ENCODE measurements at regions not wholly inside any gene's neighbourhood (a gene's known extent, or its start where the extent isn't known, plus 50 kb on each side); places are given as distances from the start of the nearest gene placed in this dataset.
"Not testable (repeated sequence)": the region's sequence is repeated elsewhere in the genome, so short reads cannot be mapped to it uniquely, and the experiment has no call there.

DNA sequence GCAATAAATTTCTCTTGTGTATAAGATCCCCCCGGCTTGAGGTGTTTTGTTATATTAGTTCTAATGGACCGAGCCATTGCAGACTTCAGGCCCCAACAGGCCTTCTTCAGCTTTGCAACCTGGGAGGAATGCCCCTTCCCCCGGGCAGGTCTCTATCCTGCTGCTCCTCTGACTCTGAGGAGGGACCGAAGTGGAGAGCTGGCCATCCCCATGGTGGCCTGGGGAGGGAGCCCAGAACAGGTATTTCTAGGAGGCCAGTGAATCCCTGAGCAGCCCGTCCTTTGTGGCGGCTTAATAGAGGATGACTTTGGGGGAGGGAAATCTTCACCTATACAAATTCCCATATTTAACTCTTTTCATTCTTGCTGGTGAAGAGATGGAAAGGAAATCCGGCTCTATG lies 715.8 kb upstream of the SOX11 start:
- no peak for DNase-seq (ENCODE audit: low read depth, low spot score)

DNA sequence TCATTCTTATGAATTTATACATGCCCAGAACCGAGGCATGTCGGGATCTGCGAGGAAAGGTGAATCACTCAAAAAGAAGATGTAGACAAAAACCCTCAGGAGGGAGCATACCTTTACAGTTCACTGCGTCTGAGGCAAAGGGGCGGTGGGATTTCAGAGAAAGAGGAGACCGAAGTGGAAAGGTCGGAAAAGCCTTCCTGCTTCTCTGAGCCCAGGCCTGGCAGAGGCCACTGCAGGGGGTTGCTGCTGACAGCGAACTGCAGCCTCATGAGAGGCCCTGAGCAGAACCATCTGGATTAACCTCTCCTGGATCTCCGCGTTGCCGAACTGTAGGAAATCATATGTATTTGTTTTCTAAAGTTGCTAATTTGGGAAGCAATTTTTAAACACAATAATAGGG lies 713.1 kb upstream of the SOX11 start:
- DNase-seq (ENCODE audit: low read depth, low spot score), result no peak

DNA sequence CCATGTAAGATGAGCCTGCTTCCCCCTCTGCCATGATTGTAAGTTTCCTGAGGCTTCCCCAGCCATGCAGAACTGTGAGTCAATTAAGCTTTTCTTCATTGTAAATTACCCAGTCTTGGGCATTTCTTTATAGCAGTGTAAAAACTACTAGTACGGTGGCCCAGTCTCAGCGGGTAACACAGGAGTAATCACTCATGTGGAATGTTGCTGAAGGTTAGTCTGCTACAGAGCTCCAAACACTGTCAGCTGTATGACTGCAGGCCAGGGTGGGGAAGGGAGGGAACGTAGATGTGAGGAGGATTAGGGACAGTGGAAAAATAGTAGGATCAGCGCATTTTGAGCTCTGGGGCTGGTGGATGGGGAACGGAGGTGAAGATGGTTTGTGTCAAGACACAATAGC lies 711.2 kb upstream of the SOX11 start:
- no peak for DNase-seq (ENCODE audit: low read depth, low spot score)

DNA sequence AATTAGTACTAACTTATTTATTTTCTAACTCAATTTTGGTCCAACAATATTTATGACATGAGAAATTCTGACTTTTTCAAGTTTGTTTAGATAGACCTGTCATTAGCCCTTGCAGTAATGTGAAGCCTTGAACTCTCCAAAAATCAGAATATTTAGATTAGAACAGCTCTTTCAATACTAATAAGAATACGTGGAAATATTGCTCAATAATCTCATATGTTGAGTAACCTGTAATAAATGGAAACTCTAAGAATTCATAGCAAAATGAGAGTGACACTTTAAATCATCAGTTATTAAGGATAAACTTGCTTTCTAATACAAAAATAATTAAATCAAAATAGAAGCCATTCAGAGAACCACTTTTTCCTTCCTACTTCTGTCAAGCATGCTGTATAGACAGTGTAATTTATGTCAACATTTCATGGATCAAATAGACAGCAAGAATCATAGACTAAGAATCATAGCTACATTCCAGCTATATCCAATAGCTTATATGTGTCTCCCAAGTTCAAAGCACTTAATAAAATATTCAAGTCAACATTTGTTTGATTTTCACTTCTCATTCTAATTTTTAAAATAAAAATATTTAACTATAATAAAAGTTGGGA lies 710.3 kb upstream of the SOX11 start:
- no peak for DNase-seq (ENCODE audit: low read depth, low spot score)

DNA sequence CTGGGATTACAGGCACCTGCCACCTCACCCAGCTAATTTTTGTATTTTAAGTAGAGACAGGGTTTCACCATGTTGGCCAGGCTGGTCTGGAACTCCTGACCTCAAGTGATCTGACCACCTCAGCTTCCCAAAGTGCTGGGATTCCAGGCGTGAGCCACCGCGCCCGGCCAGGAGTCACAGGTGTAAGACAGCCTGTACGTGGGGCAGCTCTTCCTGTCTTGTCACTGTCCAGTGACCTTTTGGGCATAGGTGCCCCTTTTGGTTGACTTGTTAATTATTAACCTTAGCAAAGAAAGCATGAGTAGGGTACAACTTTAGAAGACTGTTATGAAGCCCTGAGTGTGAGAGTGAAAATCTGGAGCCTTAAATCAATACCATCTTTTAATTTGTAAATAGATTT lies 703.7 kb upstream of the SOX11 start:
- DNase-seq (ENCODE audit: low read depth, low spot score), result not testable (repeated sequence)

DNA sequence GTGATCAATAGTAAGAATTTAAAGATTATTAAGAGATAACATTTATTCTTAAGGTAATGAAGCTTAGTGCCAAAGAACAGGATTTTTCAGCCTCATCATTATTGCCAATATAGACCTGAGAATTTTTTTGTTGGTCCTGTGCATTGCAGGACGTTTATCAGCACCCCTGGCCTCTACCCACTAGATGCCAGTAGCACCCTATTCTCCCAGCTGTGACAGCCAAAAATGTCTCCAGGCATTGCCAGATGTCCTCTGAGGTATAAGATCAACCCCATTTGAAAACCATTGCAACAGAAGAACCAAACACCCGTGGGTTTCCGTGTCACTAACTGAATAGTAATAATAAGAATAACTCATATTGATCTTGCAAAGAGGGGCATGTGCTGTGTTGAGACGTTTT lies 700.0 kb upstream of the SOX11 start:
- DNase-seq (ENCODE audit: low read depth, low spot score), result no peak

DNA sequence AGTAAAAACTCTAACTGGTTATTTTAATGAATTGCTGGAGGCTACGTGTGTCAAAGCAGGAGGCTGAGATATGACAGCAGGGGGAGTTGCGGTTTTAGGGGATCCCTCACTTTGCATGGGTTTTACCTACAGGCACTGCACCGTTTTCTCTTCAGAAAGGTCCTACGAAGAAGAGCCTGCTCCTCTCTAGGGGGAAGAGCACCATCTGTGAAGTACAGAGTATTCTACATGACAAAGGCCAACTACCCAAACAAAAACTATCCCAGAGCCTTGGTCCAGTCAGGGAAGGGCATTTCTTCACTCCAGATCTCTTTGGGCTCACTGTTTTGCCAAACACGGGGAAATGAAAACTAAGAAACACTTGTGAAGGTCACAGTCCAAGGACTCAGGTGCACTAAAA lies 696.7 kb upstream of the SOX11 start:
- no peak for DNase-seq (ENCODE audit: low read depth, low spot score)

DNA sequence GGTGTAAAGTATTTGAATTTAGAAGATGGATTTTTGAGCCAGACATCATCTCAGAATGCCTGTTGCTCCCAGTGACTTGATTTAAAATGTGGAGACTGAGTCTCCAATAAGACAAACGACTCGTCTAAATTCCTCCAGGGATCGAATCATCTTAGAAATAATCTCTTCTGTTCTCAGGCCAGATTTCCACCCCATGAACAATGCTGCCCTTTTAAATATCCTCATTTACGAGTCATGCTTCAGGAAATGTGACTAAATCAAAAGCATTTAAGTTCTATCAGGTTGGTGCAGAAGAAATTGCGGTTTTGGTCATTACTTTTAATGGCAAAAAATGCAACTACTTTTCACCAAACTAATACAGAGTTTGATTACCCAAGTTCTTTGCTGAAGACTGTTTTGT lies 684.6 kb upstream of the SOX11 start:
- DNase-seq (ENCODE audit: low read depth, low spot score), result no peak

DNA sequence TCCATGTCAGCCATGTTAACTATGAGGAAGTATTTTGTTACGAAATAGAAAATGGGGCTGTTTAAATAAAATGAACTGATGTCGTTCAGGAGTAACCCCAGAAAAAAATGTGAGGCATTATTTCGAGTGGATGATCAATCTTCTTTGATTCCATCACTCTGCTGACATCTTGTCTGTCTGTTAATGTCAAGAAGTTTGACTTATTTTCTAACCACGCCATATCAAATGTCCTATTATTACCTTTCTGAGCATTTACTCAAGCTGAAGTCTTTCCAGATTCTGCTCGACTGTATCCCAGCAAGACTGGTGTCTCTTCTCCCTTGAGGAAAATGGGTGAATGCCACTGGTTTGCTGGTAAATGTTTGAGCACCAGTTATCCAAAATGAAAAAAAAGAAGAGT lies 672.9 kb upstream of the SOX11 start:
- no peak for DNase-seq (ENCODE audit: low read depth, low spot score)

DNA sequence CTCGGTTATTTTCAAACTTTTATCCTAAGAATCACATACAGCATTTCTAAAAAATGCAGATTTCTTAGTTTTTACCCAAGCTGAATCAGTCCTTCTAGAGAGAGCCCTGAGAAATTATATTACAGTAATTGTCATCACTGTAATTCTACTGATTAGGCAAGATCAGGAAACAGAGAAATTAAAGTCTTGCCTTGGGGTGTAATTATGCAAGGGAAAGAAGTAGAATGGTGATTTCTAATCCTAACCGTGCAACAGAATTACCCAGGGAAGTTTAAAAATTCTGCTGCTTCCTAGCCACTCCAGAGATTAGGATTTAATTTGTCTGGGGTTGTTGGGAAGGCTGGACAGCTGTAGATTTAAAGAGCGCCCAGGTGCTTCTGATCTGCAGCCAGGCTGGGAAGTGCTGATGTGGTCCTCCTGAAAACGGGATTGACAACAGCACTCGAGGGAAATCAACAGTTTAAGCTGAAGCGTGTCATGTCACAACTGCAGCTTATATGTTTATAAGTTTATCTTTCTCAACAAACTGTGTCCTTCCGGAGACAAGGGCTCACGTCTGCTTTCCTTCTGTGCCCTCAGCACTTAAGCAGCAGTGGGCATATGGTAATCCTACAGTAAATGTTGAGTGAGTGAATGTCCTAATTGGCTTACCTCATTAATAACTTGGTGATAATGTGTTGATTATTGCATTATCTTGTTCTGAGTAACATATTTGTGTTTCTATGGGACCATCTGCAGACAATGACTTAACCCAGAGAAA lies 671.9 kb upstream of the SOX11 start:
- DNase-seq (ENCODE audit: low read depth, low spot score), result no peak

DNA sequence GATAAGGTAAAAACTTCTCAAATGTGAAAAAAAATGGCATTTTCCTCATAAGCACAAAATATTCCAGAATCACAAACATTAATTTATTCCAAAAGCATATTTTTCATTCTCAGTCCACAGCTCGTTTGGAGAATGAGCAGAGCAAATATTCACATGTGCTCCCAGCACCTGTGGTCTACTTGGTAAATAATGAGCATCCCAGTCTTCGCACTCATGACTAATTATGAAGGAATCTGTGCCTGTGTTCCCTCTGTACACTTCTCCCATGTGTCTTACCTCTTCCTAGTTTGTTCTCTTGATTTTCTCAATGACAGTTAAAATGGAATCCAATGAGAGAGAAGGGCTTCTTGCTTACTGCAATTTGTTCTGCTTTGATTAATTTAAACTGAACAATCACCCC lies 671.0 kb upstream of the SOX11 start:
- DNase-seq (ENCODE audit: low read depth, low spot score), result no peak

DNA sequence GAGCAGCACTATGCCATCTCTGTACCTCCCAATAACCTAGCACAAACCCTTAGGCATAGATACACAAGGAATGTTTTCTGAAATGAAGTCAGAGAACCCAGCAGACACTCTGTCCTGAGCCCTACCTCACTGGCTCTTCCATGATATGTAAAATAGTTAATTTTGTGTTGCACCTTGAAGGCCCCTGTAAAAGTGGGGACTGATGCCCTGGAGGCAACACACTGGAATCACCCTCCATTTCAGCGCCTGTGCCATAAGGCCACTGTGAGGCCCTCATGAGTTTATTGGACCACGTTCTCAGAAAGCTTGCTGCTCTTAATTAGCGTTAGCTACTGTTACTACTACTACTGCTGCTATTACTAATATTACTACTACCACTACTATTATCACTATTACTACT lies 670.1 kb upstream of the SOX11 start:
- DNase-seq (ENCODE audit: low read depth, low spot score), result no peak

DNA sequence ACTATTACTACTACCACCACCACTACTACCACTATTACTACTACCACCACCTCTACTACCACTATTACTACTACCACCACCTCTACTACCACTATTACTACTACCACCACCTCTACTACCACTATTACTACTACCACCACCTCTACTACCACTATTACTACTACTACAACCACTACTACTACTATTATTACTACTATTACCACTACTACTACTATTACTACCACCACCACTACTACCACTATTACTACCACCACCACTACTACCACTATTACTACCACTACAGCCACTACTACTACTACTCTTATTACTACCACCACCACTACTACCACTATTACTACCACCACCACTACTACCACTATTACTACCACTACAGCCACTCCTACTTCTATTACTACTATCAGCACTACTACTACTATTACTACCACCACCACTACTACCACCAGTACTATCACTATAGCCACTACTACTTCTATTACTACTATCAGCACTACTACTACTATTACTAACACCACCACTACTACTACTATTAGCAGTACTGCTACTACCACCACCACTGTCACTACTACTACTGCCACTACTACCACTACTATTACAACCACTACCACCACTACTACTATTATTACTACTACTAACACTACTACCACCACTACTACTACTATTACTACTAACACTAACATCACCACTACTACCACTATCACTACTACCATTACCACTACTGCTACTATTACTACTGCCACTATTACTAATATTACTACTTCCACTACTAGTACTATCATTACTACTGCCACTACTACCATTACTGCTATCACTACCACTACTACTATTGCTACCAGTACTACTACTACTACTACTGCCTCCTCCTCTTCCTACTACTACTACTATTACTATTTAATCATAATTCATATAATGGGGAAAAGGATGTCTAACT lies 669.2 kb upstream of the SOX11 start:
- not testable (repeated sequence) for DNase-seq (ENCODE audit: low read depth, low spot score)

DNA sequence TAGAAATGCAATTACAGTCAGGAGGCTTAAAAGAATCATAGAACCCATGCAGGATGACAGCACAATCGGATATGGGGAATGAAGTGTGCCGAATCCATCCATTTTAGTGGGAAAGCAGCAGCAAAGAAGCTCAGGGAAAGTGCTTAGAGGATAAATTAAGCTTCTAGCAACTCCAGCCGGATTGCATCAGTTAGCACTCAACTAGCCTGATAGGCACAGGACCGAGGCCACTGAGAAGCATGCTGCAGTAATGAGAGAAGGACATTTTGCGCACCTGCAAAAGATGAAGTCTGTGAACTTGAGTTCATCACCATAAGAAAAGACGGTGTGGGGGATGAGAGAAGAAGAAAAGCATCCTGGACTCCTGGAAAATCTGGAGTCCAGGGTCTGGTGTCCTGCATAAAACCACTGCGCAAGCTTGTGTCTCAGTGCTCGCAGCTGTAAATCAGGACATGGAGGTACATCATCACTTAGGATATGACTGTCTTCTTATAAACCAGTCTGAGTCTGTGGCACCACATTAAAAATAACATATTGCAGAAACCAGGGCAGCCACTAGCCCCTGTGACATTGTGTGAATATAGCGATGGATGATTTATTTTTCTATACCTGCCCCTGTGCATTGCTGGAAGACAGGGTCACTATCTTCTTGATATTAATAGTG lies 665.5 kb upstream of the SOX11 start:
- DNase-seq (ENCODE audit: low read depth, low spot score), result no peak

DNA sequence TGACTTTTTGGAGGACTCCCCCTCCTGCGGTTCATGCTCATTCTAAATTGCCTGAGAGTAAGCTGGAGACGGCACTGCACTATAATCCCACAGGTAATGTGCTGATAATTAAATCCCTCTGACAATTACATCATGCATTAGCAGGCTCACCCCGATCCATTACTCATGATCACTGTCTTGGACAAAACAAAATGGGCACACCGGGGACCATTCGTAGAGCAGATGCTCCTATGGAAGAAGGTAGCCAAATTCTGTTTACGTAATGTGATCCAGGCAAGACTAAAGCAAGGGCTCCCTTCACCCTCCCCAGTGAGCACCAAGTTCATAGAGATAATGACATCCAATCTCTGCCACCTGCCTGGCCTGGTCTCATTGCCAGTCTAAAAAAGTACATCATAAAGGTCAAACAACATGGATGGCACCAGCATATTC lies 657.1 kb upstream of the SOX11 start:
- DNase-seq (ENCODE audit: low read depth, low spot score), result no peak

DNA sequence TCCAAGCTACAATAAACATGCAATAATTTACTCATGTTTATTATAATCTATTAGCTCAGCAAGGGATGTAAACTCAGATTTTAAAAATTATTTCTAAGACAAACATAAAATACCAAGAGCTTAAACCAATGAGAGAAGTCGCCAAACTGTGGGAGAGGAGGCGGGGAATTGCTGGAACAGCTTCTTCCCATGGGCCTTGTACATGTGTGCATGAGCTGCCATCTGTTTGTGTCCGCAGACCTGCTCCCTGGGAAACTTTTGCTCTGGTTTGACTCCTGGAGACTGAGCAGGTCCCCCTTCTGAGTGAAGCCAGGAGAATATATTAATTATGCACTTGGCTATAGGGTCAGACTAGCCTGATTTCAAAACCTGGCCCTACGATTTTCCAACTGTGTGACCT lies 655.9 kb upstream of the SOX11 start:
- DNase-seq (ENCODE audit: low read depth, low spot score), result no peak

DNA sequence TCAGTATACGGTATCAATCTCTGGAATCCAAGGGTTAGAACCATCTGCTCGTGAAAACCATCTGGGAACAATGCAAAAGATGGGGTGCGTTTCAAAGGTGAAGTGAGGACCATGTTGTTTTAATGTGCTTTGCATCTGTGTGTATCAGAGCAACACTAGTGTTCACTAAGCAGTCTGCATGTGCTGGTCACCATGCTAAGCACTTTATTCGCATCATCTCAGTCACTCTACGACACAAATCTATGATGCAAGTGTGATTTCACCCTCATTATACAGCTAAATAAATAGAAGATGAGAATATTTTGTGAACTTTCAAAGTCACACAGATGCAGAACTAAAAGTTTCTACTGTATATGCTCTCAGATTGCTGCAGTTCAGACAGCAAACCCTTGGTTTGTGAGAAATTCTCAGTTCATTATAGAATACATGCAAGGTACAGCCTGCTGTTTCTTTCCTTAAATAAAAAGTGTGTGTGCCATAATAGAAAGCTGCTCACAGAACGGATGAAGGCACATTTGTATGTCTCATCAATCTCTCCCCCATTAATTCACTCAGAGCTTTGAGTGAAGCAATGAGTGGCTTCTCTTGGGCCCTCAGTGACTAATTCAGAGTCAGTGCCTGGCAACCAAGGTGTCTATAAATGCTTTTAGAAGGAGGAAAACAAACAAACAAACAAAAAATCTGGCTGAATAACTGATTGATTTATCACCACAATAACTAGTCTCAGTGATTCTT lies 652.8 kb upstream of the SOX11 start:
- DNase-seq (ENCODE audit: low read depth, low spot score), result no peak

DNA sequence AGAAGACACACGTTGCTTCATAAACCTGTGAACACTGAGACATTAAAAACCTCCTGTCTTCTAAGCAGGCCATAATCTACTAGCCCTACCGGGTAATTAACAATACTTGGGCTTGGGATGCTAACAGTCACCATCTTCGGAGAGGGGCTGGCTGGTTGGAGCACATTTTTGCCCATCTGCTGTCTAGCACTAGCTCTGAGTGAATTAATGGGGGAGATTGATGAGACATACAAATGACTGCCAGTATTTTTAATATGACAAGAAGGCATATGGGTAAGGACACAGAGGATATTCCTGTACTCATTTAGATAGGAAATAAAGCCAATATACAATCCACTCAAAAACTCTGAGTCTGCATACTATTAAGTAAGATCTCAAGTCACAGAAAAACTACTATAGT lies 651.6 kb upstream of the SOX11 start:
- DNase-seq (ENCODE audit: low read depth, low spot score), result no peak

DNA sequence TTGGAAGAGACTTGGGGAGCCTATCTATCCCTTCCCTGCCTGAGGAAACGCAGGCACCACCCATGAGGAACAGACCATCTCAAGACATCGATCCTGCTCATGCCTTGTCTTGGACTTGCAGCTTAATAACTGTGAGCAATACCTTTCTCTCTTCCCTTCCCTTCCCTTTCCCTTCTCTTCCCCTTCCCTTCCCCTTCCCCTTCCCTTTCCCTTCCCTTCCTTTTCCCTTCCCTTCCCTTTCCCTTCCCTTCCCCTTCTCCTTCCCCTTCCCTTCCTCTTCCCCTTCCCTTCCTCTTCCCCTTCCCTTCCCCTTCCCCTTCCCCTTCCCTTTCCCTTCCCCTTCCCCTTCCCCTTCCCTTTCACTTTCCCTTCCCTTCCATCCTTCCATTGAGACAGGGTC lies 650.7 kb upstream of the SOX11 start:
- no peak for DNase-seq (ENCODE audit: low read depth, low spot score)

DNA sequence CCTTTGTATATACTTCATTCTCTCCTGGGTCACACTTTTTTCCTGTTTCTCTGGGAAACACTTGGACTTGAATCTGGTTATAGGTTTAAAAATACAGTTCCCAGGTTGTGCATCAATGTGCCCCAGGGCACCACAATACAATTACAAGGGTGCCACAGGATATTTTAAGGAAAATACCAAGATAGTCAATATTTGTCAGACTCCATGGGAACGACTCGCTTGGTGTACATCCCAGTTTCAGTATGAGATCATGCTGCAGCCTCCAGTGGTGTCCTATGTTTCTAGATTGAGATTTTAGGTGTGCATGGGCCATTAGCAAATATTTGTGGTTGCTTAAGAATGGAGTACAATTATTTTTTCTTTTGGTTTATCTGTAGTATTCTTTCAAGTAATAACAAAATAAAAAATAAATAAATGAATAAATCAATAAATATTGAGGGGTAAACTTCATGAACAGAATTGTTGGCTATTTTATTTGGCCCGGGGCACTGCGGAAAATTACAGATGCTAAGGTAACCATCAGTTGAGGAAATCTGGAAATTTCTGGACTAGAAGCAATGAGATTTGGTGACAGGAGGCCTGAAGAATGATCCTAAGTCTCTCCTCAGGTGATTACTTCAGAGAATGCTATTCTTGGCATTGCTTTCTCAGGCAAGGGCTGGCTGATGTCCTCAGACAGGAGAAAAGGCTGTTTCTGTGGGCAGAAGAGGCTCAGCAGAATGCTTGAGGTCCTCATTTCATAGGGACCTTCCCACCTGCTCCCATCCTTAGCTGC lies 649.3 kb upstream of the SOX11 start:
- no peak for DNase-seq (ENCODE audit: low read depth, low spot score)

DNA sequence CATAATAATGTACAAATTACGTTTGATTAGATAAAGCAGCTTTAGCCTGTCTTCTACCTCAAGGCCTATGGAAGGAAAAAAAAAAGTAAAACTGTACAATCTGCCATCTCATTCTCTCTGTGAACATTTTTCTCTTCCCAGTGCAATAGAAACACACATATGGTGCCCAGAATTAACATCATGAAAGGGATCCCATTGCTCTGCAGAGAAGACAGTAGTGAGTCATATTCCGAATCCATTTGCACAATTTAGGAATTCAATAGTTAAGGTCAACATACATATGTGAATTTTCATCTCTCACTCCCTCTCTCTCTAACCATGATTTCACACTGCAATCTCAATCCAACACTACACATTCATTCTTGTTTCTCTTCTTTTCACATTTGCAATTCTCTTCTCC lies 640.9 kb upstream of the SOX11 start:
- no peak for DNase-seq (ENCODE audit: low read depth, low spot score)

All from brain pericyte (primary cell).